SK-N-SH treated with all-trans-retinoic acid at 6 μM for 48 hours (cell line): ENCODE measurements at regions not wholly inside any gene's neighbourhood (a gene's known extent, or its start where the extent isn't known, plus 50 kb on each side); places are given as distances from the start of the nearest gene placed in this dataset.

ENCODE experiments used
- ISL1 ChIP-seq: fragments of 250-450 bp; sonication (Bioruptor Pico); IDR thresholded peaks from 2 replicates; pipeline ENCODE4 v2.1.2; 2022; ENCODE audit warnings: mild to moderate bottlenecking, moderate library complexity
- ZNF70 ChIP-seq: fragments of 450-650 bp; formaldehyde crosslinking; IDR thresholded peaks from 2 replicates; pipeline ENCODE4 v1.5.0; 2020; ENCODE audit warnings: mild to moderate bottlenecking, moderate library complexity
- TF ChIP-seq, protein P1 (sequence below): fragments of 250-450 bp; sonication (Bioruptor Pico); IDR thresholded peaks from 2 replicates; pipeline ENCODE4 v1.5.1; 2020; ENCODE audit warnings: low read depth, mild to moderate bottlenecking, moderate library complexity

DNA sequence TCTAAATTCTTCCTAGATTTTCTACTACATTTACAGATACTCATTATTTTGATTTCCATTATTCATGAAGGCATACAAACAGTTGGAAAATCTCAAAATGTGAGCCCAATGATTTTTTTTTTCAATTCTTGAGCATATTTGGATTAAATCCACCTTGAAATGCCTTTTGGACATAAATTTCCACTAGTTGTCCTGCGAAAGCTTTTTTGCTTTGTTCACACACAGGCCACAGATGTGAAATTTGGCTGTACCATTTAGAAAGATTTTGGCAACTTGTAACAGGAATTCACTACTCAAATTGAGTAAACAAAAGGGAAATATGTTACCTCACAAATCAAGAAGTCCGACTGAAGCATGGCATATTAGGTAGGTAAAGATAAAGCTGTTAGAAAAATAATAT, 1631.0 kb downstream of the CDH8 start:
- TF ChIP-seq, protein P1, sequence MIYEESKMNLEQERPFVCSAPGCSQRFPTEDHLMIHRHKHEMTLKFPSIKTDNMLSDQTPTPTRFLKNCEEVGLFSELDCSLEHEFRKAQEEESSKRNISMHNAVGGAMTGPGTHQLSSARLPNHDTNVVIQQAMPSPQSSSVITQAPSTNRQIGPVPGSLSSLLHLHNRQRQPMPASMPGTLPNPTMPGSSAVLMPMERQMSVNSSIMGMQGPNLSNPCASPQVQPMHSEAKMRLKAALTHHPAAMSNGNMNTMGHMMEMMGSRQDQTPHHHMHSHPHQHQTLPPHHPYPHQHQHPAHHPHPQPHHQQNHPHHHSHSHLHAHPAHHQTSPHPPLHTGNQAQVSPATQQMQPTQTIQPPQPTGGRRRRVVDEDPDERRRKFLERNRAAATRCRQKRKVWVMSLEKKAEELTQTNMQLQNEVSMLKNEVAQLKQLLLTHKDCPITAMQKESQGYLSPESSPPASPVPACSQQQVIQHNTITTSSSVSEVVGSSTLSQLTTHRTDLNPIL (CRISPR knock-in tag) = no peak
- TF ChIP-seq ISL1 (CRISPR knock-in tag) = no peak
- no peak for TF ChIP-seq ZNF70 (CRISPR knock-in tag)
